NCI-H2171 treated with DMSO at 0.1 percent for 48 hours (cell line): ENCODE measurements at regions not wholly inside any gene's neighbourhood (a gene's known extent, or its start where the extent isn't known, plus 50 kb on each side); places are given as distances from the start of the nearest gene placed in this dataset.

Source experiments
- DNase-seq: peaks from one replicate; lab custom pipeline; 2025; lab: John Stamatoyannopoulos, UW

DNA sequence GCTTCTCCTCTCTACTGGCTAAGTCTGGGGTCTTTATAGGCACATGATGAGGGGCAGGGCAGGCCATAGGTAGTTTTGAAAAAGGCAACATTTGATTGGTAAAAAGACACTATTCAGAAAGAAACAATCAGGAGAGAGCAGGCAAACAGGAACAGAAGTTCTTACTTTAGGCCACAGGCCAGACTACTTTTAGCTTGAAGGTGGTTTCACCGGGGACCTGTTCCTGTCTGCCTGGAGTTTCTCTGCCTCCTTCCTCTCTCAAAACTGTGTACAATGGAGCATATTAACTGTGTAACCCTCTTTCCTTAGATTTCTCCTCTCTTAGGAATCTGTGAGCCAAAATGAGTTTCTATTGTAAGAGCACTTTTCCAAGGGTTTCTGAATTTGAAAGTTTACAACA, 167.9 kb upstream of the AVPR1A start:
- no peak for DNase-seq

- DNase-seq = no peak
These were observed 167.3 kb upstream of the AVPR1A start for GRCh38 chr12:63318313-63318712.

DNA sequence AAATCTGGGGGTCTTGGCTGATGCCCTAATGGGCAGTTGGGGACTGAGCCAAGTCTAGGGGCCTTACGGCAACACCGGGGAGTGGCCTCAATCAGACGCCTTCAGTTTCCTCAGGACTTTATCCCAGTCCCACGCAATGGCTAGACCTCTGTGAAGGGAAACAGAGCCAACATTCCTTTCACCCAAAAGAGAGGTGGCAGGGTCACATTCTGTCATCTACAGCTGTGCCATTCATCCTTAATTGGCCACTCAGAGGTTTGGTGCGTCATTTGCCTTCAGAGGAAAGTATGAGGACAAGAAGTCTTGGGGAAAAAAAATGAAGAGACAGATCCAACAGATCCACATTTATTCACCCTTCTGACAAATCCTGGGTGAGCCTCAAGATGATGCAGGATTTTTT, 166.9 kb upstream of the AVPR1A start:
- DNase-seq = no peak

- no peak for DNase-seq
These were observed 166.4 kb upstream of the AVPR1A start for GRCh38 chr12:63317286-63317846.

DNA sequence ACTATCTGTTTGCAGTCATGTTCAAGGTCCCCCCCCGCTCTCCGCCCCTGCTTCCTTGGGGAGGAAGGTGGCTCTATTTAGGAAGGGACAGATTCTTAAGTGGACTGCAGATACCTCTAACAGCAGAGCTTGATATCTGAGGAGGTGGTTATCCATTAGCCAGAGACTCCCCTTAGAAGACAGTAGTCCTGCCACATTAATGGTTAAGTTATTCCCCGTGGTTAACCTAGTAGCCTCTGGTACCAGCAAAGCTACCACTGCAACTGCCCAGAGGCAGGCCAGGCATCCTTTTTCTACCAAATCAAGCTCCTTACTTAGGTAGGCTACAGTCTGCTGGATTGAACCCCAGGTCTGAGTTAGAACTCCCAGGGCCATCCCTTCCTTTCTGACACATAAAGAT, 162.1 kb upstream of the AVPR1A start:
- DNase-seq = no peak

DNA sequence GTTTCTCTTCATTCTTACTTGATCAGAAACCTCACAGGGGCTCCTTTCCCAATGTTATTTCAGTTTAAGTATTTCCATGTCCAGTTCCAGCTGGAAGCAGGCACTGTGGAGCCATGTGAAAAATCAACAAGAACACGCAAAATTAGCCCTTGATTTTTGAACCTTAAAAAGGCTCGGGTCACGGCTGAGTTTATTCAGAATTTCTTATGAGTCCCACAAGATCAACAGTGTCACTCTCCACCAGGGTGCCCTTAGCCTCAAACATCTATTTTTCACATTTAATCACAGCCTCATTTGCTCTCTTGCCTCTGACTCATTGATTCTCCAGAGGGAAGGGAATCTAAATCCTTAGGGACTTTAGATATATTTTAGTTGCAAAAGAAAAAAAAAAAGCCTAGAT, 157.7 kb upstream of the AVPR1A start:
- DNase-seq = no peak

GRCh38 chr12:63307849-63308248, 156.8 kb upstream of the AVPR1A start:
- no peak for DNase-seq

- no peak for DNase-seq
These were observed 155.2 kb upstream of the AVPR1A start for GRCh38 chr12:63305901-63306875.

DNA sequence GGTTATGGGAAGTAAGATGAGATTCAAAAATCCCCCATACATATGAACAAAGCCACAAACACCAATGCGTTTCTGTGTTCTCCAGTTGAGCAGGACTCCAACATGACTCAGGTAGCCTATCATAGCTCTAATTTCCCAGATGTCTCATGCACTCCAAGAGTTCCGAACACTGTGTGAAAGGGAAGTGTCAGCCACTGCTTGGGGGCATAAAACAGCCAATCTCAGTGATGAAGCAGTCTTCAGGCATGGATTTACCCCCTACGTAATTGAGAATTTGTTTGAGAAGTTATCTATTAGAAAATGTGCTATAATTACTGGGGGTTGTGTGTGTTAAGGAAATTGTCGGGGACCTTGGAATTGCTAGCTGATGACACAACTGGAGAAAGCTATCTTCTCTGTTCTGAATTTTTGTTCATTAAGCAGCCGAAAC, 153.9 kb upstream of the AVPR1A start:
- no peak for DNase-seq

DNA sequence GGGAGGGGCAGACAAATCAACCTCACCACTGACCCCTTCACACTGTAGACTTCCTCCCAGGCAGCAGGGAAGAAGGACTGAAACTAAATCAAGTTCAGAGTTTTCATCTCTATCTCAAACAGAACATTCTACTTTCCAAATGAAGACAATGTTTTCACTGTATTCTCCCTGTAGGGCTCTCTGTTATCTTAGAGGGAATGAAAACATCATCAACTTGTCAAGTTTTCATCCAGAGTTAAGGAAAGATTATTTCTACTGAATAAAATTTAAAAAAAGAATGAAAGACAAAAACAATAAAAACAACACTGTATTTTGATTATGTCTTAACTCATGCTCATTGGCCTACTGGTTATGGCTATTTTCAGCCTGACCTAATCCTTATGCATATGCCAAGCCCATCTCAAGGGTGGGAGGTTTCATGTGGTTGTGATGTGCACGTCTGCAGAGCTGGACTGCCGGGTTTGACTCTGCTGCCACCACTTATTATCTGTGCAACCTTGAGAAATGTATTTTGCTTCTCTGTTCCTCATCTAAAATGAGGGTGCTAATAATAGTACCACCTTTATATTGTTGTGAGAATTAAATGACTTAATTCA, 152.0 kb upstream of the AVPR1A start:
- DNase-seq = no peak

GRCh38 chr12:63302269-63302940, 151.4 kb upstream of the AVPR1A start:
- DNase-seq = no peak

DNA sequence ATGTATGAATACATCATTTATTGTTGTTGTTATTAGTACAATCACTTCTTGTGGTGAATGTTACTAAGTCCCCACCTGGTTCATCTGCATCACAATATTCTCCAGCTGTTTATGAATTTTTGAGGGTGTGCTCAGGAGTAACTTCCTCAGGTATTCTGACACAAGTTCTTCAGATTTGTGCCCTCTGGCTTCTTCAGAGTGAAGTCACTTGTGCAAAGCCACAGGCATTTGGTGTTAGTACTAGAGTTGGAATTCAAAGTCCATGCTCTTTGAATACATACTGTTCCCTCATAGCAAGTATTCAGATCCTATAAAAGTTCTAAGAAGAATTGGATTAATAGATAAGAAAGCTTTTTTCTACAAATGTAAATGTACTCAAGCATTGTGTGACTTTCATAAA, 150.3 kb upstream of the AVPR1A start:
- DNase-seq = no peak

- no peak for DNase-seq
These were observed 147.5 kb upstream of the AVPR1A start for GRCh38 chr12:63298386-63298930.

DNA sequence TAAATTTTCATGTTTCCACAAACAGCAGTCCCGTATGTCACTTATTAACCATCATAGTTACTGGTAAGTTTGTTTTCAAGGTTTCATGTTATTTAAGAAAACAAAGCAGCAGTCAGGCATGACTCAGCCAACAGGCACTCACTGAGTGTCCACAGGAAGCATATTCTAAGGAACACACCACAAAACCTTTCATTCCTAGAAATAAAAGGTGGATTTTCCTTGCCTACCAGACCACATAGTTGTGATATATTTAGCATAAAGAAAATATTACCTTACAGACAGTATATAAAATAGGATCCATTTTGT, 143.3 kb upstream of the AVPR1A start:
- DNase-seq = no peak

GRCh38 chr12:63292471-63293221, 141.6 kb upstream of the AVPR1A start:
- no peak for DNase-seq

DNA sequence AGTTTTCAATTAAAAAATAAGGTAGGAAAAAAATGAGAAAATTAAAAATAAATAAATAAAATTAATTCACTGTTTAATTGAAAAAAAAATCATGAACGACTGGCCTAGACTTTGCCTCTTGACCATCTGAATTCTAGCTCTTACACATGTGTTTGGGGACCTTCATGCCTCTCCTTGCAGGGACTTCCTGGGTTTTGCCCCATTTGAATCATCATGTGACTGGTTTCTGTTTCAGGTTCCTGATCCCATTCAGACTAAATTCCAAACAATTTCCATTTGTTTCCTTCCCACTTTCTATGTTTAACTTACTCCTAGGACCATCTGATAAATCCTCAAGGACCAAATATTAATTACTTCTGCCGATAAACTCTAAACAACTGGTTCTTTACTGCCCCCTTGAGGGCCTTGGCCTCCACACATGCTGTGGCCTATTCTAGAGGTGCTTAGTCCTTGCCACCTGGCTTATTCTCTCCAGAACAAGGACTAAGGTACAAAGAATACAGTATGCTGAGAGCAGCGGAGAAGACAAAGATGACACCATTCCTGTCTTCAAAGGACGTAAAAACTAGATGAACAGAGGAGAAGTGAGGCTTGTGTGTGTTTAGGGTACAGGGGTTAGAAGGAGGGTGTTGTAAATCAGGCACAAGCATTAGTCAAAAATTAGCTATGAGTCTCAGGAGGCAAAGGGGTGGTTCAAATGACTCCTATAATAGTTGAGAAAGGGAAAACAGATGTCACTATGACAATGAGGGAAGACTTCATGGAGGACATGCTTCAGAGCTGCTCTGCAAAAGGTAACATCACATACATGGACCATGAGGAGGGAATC, 125.8 kb upstream of the AVPR1A start:
- peak; percentile 41 for DNase-seq

DNA sequence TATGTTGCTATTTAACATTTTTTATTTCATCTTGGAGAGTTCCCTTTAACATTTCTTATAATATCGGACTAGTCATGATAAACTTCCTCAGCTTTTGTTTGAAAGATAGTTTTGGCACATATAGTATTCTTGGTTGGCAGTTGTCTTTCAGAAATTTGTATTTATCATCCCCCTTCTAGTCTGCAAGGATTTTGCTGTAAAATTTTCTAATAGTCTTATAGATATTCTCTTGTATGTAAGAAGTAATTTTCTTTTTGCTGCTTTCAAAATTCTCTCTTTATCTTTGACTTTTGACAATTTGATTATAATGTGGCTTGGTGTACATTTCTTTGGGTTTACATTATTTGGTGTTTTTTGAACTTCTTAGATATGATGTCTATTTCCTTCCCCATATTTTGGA, 116.0 kb upstream of the AVPR1A start:
- DNase-seq = no peak

DNA sequence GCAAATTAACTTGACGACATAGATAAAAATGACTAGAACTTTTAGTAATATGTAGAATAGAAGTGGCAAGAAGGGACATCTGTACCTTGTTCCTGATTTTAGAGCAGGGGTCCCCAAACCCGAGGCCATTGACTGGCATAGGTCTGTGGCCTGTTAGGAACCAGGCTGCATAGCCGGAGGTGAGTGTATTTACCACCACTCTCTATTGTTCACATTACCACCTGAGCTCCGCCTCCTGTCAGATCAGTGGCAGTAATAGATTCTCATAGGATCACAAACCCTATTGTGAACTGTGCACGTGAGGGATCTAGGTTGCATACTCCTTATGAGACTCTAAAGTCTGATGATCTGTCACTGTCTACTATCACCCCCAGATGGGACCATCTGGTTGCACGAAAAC, 113.6 kb upstream of the AVPR1A start:
- DNase-seq = no peak

DNA sequence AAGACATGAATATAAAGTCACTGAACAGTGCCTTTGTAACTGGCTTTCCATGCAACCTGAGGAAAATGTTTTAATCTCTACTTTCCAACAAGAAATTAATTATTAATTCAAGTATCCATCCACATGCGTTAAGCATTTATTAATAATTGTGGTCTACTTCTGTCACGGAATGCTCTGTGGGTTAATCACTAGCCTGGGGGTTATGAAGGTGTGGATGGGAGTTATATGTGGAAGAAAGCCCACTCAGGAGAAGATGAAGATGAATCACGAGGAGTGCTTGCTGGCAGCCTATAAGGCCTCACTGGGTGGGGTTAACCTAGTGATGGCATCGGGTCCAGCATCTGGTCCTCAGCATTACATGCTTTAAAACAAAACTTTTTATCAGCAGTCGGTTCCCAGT, 99.5 kb upstream of the AVPR1A start:
- no peak for DNase-seq

DNA sequence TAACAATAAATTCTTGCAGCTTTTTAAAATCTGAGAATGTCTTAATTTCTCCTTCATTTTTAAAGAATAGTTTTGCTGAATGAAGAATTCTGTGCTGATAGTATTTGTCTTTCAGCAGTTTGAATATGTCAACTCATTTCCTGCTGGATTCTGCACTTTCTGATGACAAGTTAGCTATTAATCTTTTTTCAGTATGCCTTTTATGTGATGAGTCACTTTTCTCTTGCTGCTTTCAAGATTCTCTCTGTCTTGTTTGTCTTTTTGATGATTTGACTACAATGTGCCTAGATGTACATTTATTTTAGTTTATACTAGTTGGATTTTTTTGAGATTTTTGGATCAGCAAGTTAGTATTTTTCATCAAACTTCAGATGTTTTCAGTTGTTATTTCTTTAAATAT, 87.9 kb upstream of the AVPR1A start:
- no peak for DNase-seq

GRCh38 chr12:63232896-63233295, 81.9 kb upstream of the AVPR1A start:
- DNase-seq = no peak
